SK-N-SH treated with all-trans-retinoic acid at 6 μM for 48 hours (cell line): ENCODE measurements at regions not wholly inside any gene's neighbourhood (a gene's known extent, or its start where the extent isn't known, plus 50 kb on each side); places are given as distances from the start of the nearest gene placed in this dataset.

Source experiments
- ATAC-seq: fragments of 200-7000 bp; cut with Tn5 transposase; 3 replicates; pipeline ENCODE4 v1.9.1; 2020; ENCODE audit warnings: mild to moderate bottlenecking, moderate library complexity
- ARNTL ChIP-seq: fragments of 450-650 bp; formaldehyde crosslinking; IDR thresholded peaks from 2 replicates; pipeline ENCODE4 v1.5.0; 2020; ENCODE audit warnings: low read depth, mild to moderate bottlenecking, moderate library complexity, borderline replicate concordance
- BACH2 ChIP-seq: fragments of 250-450 bp; sonication (Bioruptor Pico); IDR thresholded peaks from 2 replicates; pipeline ENCODE4 v1.9.0; 2021; ENCODE audit warnings: mild to moderate bottlenecking, borderline replicate concordance
- CREB5 ChIP-seq: fragments of 250-450 bp; sonication (Bioruptor Pico); IDR thresholded peaks from 2 replicates; pipeline ENCODE4 v1.5.1; 2020; ENCODE audit warnings: low read depth, mild to moderate bottlenecking, moderate library complexity
- CSDC2 ChIP-seq: fragments of 250-450 bp; sonication (Bioruptor Pico); IDR thresholded peaks from 2 replicates; pipeline ENCODE4 v1.5.0; 2020; ENCODE audit warnings: mild to moderate bottlenecking, moderate library complexity
- CSRNP3 ChIP-seq: fragments of 250-450 bp; sonication (Bioruptor Pico); IDR thresholded peaks from 2 replicates; pipeline ENCODE4 v1.5.1; 2021; ENCODE audit warnings: mild to moderate bottlenecking, moderate library complexity
- ESRRG ChIP-seq: fragments of 250-450 bp; sonication (Bioruptor Pico); IDR thresholded peaks from 2 replicates; pipeline ENCODE4 v1.6.1; 2021; ENCODE audit warnings: mild to moderate bottlenecking
- GLIS3 ChIP-seq: fragments of 250-450 bp; sonication (Bioruptor Pico); IDR thresholded peaks from 2 replicates; pipeline ENCODE4 v1.5.0; 2020; ENCODE audit warnings: mild to moderate bottlenecking, moderate library complexity
- ISL1 ChIP-seq: fragments of 250-450 bp; sonication (Bioruptor Pico); IDR thresholded peaks from 2 replicates; pipeline ENCODE4 v2.1.2; 2022; ENCODE audit warnings: mild to moderate bottlenecking, moderate library complexity
- OSR1 ChIP-seq: fragments of 250-450 bp; sonication (Bioruptor Pico); IDR thresholded peaks from 2 replicates; pipeline ENCODE4 v1.8.0; 2022; ENCODE audit warnings: moderate library complexity, mild to moderate bottlenecking, inconsistent platforms
- PATZ1 ChIP-seq: fragments of 250-450 bp; sonication (Bioruptor Pico); IDR thresholded peaks from 2 replicates; pipeline ENCODE4 v1.8.0; 2020; ENCODE audit warnings: mild to moderate bottlenecking, moderate library complexity, borderline replicate concordance
- PPARA ChIP-seq: fragments of 250-450 bp; sonication (Bioruptor Pico); IDR thresholded peaks from 2 replicates; pipeline ENCODE4 v1.5.0; 2020; ENCODE audit warnings: mild to moderate bottlenecking, borderline replicate concordance
- RARB ChIP-seq: fragments of 250-450 bp; sonication (Bioruptor Pico); IDR thresholded peaks from 2 replicates; pipeline ENCODE4 v1.8.0; 2021; ENCODE audit warnings: mild to moderate bottlenecking, moderate library complexity
- SNAI2 ChIP-seq: fragments of 250-450 bp; sonication (Bioruptor Pico); IDR thresholded peaks from 2 replicates; pipeline ENCODE4 v1.5.0; 2020; ENCODE audit warnings: mild to moderate bottlenecking, moderate library complexity
- TCF4 ChIP-seq: fragments of 250-450 bp; sonication (Bioruptor Pico); IDR thresholded peaks from 2 replicates; pipeline ENCODE4 v1.8.0; 2021; ENCODE audit warnings: mild to moderate bottlenecking, moderate library complexity, borderline replicate concordance
- TOX ChIP-seq: fragments of 250-450 bp; sonication (Bioruptor Pico); IDR thresholded peaks from 2 replicates; pipeline ENCODE4 v1.8.0; 2021; ENCODE audit warnings: mild to moderate bottlenecking, moderate library complexity, borderline replicate concordance
- ZC3H10 ChIP-seq: fragments of 250-450 bp; sonication (Bioruptor Pico); IDR thresholded peaks from 2 replicates; pipeline ENCODE4 v1.5.1; 2021; ENCODE audit warnings: mild to moderate bottlenecking, moderate library complexity
- ZFP3 ChIP-seq: fragments of 250-450 bp; sonication (Bioruptor Pico); IDR thresholded peaks from 2 replicates; pipeline ENCODE4 v1.5.0; 2020; ENCODE audit warnings: mild to moderate bottlenecking, moderate library complexity
- ZFP30 ChIP-seq: fragments of 450-650 bp; formaldehyde crosslinking; IDR thresholded peaks from 2 replicates; pipeline ENCODE4 v1.5.0; 2022; ENCODE audit warnings: mild to moderate bottlenecking, moderate library complexity
- ZNF565 ChIP-seq: fragments of 450-650 bp; formaldehyde crosslinking; conservative IDR thresholded peaks from 2 replicates; pipeline ENCODE4 v1.5.0; 2020; ENCODE audit warnings: low read depth, mild to moderate bottlenecking, moderate library complexity
- ZNF70 ChIP-seq: fragments of 450-650 bp; formaldehyde crosslinking; IDR thresholded peaks from 2 replicates; pipeline ENCODE4 v1.5.0; 2020; ENCODE audit warnings: mild to moderate bottlenecking, moderate library complexity
- ZNF8 ChIP-seq: fragments of 450-650 bp; formaldehyde crosslinking; IDR thresholded peaks from 2 replicates; pipeline ENCODE4 v1.5.0; 2020; ENCODE audit warnings: mild to moderate bottlenecking, moderate library complexity

GRCh38 chr2:180352620-180353019 is 345.5 kb upstream of the CWC22 start:
- no peak for TF ChIP-seq RARB (CRISPR knock-in tag)
- no peak for TF ChIP-seq OSR1 (CRISPR knock-in tag)
- TF ChIP-seq SNAI2 (CRISPR knock-in tag): no peak
- no peak for TF ChIP-seq CSDC2 (CRISPR knock-in tag)
- no peak for TF ChIP-seq GLIS3 (CRISPR knock-in tag)
- TF ChIP-seq ZFP30 (CRISPR knock-in tag): no peak
- no peak for TF ChIP-seq TCF4
- no peak for ATAC-seq

- no peak for ATAC-seq
Measured at GRCh38 chr2:180349809-180350208, 342.7 kb upstream of the CWC22 start.

GRCh38 chr2:180343528-180344345 is 336.6 kb upstream of the CWC22 start:
- no peak for TF ChIP-seq ZNF8
- no peak for TF ChIP-seq ARNTL
- no peak for ATAC-seq

More at GRCh38 chr2:180349809-180350208, 342.7 kb upstream of the CWC22 start:
- TF ChIP-seq BACH2 (CRISPR knock-in tag): no peak
- TF ChIP-seq, all 23 proteins: peak for 0

GRCh38 chr2:180337136-180337535 is 330.0 kb upstream of the CWC22 start:
- no peak for ATAC-seq

GRCh38 chr2:180336550-180336949 is 329.5 kb upstream of the CWC22 start:
- ATAC-seq: no peak
- TF ChIP-seq SNAI2 (CRISPR knock-in tag) (no peak), GLIS3 (CRISPR knock-in tag) (no peak), CSRNP3 (CRISPR knock-in tag) (no peak), ZNF70 (CRISPR knock-in tag) (no peak), TCF4 (no peak), ARNTL (no peak), PPARA (CRISPR knock-in tag) (no peak)
- TF ChIP-seq, all 23 proteins: peak for 0

More at GRCh38 chr2:180337136-180337535, 330.0 kb upstream of the CWC22 start:
- TF ChIP-seq ZFP3 (CRISPR knock-in tag) (no peak), OSR1 (CRISPR knock-in tag) (no peak), ISL1 (CRISPR knock-in tag) (no peak), ZC3H10 (no peak), RARB (CRISPR knock-in tag) (no peak), TCF4 (no peak), TOX (no peak), CSRNP3 (CRISPR knock-in tag) (no peak), ZNF70 (CRISPR knock-in tag) (no peak), CREB5 (CRISPR knock-in tag) (no peak)

GRCh38 chr2:180334514-180334913 is 327.4 kb upstream of the CWC22 start:
- TF ChIP-seq TCF4: no peak
- no peak for ATAC-seq

GRCh38 chr2:180328795-180329422 is 321.8 kb upstream of the CWC22 start:
- no peak for TF ChIP-seq PATZ1 (CRISPR knock-in tag)
- no peak for TF ChIP-seq ZNF8
- TF ChIP-seq ZNF70 (CRISPR knock-in tag): no peak
- TF ChIP-seq ZFP30 (CRISPR knock-in tag): no peak
- TF ChIP-seq ZFP3 (CRISPR knock-in tag): no peak
- TF ChIP-seq ZNF565 (CRISPR knock-in tag): no peak
- TF ChIP-seq TOX: no peak
- TF ChIP-seq SNAI2 (CRISPR knock-in tag): no peak
- no peak for TF ChIP-seq RARB (CRISPR knock-in tag)
- no peak for TF ChIP-seq ESRRG (CRISPR knock-in tag)
- ATAC-seq: no peak
